Astrocyte of the spinal cord (primary cell): ENCODE measurements at regions not wholly inside any gene's neighbourhood (a gene's known extent, or its start where the extent isn't known, plus 50 kb on each side); places are given as distances from the start of the nearest gene placed in this dataset.

Source experiments
- DNase-seq: peaks from one replicate; pipeline ENCODE4 v3.0.0; 2011; ENCODE audit warnings: low read depth, low spot score
- H3K4me3 ChIP-seq: 2 replicates; pipeline ENCODE4 v1.5.1; 2011; ENCODE audit warnings: low read depth, mild to moderate bottlenecking, low read length, moderate library complexity
- in situ Hi-C: cut with HindIII; loops from 2 replicates; pipeline ENCODE4 v1.10.0; 2017; ENCODE audit warnings: low sequenced_read_pairs
- TF ChIP-seq, protein P1 (sequence below): IDR thresholded peaks from 2 replicates; pipeline ENCODE4 v1.5.1; 2012; ENCODE audit warnings: low read depth, mild to moderate bottlenecking, low read length, inconsistent platforms

DNA sequence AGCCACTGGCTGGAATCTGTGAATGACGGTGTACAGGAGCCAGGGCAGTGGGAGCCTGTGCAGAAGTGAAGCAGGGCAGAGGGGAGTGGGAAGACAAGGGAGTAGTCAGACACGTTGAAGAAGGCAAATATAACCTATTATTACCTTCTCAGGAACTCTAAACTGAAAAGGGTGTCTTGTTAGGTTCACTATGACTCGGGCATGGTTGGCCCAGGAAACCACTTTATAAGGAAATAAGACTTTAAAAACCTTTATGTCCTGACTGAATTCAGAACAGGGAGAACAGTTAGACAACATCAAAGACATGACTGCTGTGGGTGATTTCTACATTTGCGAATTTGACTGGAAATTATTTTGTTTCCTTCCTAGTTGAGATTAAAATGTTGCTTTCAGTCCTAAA is 107.5 kb downstream of the ACER2 start:
- DNase-seq = no peak
- TF ChIP-seq, protein P1, sequence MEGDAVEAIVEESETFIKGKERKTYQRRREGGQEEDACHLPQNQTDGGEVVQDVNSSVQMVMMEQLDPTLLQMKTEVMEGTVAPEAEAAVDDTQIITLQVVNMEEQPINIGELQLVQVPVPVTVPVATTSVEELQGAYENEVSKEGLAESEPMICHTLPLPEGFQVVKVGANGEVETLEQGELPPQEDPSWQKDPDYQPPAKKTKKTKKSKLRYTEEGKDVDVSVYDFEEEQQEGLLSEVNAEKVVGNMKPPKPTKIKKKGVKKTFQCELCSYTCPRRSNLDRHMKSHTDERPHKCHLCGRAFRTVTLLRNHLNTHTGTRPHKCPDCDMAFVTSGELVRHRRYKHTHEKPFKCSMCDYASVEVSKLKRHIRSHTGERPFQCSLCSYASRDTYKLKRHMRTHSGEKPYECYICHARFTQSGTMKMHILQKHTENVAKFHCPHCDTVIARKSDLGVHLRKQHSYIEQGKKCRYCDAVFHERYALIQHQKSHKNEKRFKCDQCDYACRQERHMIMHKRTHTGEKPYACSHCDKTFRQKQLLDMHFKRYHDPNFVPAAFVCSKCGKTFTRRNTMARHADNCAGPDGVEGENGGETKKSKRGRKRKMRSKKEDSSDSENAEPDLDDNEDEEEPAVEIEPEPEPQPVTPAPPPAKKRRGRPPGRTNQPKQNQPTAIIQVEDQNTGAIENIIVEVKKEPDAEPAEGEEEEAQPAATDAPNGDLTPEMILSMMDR = no peak
- H3K4me3 ChIP-seq = no peak overlapping the region
- in situ Hi-C loops = no loop called here

DNA sequence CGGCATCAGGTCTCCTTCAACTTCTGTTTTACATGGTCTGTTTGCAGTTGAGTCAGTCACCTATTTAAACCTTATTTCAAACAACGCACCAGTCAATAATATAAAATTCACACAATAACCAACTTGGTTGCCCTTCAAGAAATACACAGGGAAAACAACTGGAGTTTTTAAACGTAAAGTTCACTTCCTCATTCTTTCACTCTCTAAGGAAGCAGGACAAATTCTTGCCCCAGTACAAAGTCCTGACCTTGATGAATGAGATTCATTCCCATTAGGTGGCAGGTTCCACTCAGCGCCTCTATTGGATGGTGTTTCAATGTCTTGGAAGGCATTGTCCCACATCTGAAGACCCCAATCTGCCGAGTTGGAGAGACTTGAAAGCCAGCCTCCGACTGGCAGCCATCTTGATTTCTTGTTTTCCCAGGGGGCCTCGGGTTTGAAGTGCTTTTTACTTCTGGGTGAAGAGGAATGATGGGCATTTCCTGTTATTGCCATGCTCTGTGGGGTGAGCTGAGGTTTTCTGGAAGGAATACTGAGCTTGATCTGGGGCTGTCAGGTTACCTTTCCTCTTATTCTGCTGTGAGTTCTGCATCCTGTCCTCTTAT is 105.0 kb downstream of the ACER2 start:
- no peak overlapping the region for H3K4me3 ChIP-seq

DNA sequence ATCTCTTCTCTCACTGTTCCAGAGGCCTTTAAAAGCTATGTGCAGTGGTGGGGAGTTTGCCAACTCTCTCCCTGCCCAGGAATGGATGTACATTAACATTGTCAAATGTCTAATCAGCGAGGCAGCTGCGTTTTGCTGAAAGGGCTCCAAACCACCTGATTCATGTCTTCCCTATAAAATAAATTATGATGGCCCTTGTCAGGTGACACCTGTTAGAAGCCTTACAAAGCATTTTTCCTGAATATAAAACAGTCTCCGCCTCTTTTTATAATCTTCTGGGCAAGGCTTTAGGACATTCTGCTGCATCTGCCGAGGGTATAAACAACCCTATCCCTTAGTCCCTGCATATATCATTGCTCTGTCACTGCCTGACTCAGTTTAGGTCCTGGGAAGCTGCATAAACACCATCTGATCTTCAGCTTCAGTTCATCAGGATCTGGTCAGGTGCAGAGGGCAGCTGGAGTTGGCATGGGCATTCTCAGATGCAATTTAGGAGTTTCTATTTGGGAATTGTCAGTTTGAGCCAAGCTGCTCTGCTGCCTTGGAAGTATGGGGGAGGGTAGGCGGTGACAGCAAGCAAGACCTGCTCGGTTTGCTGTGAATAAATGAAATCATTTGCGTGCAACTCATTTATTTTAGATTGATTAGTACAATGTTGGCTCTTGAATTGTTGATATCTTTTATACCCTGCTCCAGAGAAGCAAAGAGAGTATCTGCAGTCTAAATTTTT is 103.5 kb downstream of the ACER2 start:
- no peak for DNase-seq
- no peak overlapping the region for H3K4me3 ChIP-seq
- TF ChIP-seq, protein P1 = no peak
- in situ Hi-C loops = no loop called here

More for the DNA sequence above, 105.0 kb downstream of the ACER2 start:
- in situ Hi-C loops = no loop called here
- TF ChIP-seq, protein P1 = no peak
- DNase-seq = no peak

DNA sequence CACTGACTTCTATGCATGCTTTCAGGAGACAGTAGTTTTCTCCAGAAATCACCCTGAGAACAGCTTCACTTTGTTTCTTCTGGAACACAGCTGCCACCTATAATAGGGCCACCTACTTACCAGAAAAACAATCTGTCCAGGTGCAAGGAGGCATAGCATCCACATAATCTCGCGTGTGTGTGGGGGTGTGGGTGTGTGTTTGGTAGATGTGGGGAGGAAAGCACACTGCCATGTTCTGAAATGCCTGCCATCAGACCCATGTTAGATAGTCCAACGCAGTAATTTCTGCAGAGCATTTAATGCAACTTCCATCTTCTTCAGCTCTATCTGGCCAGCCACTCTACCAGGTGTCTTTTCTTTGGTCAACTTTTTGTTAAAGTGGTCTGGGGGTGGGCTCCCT is 102.9 kb downstream of the ACER2 start:
- in situ Hi-C loops = no loop called here

DNA sequence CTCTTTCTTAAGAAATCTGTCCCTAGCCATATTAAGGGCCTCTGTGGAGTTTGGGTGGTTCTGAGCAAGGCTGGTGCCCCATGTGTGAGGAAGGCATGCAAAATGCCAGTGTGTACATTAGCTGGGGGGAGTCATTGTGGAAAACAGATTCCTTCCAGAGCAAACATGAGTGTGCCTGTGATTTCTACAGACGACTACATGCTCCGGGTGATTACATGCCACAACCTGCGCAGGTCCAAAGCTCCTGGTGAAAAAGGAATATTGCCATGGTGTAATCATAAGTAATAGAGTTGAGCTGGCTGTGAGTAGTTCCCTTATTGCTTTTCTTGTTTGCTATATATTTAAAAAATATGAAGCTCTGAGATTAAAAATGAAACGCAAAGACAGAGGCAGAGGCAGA is 102.1 kb downstream of the ACER2 start:
- TF ChIP-seq, protein P1 = no peak
- no peak for DNase-seq
- H3K4me3 ChIP-seq = no peak overlapping the region
- in situ Hi-C loops = no loop called here

More for the DNA sequence above, 102.9 kb downstream of the ACER2 start:
- H3K4me3 ChIP-seq = no peak overlapping the region
- TF ChIP-seq, protein P1 = no peak
- DNase-seq = no peak
